Ishikawa (cell line): ENCODE measurements at regions not wholly inside any gene's neighbourhood (a gene's known extent, or its start where the extent isn't known, plus 50 kb on each side); places are given as distances from the start of the nearest gene placed in this dataset.

ENCODE experiments used
- EP300 ChIP-seq: IDR thresholded peaks from 2 replicates; pipeline ENCODE4 v1.6.1; 2012; ENCODE audit warnings: borderline replicate concordance
- FOXM1 ChIP-seq: IDR thresholded peaks from 2 replicates; pipeline ENCODE4 v1.6.1; 2012; ENCODE audit warnings: low read depth, borderline replicate concordance
- NFIC ChIP-seq: IDR thresholded peaks from 2 replicates; pipeline ENCODE4 v1.6.1; 2012
- REST ChIP-seq: IDR thresholded peaks from 2 replicates; pipeline ENCODE4 v1.6.1; 2012; ENCODE audit warnings: low read depth, mild to moderate bottlenecking
- YY1 ChIP-seq: IDR thresholded peaks from 2 replicates; pipeline ENCODE4 v1.6.1; 2012; ENCODE audit warnings: low read depth

GRCh38 chr15:95119041-95119610, 887.8 kb downstream of the MCTP2 start:
- no peak for TF ChIP-seq FOXM1
- no peak for TF ChIP-seq REST
- TF ChIP-seq YY1: no peak
- TF ChIP-seq EP300: no peak
- no peak for TF ChIP-seq NFIC
